HUES64 (cell line): ENCODE measurements at regions not wholly inside any gene's neighbourhood (a gene's known extent, or its start where the extent isn't known, plus 50 kb on each side); places are given as distances from the start of the nearest gene placed in this dataset.

ENCODE experiments used
- H3K27ac ChIP-seq: 2 replicates; pipeline ENCODE4 v1.7.0; 2013; ENCODE audit warnings: low read depth, low read length, inconsistent platforms
- H3K27me3 ChIP-seq: 2 replicates; pipeline ENCODE4 v1.6.1; 2013; ENCODE audit warnings: mild to moderate bottlenecking, low read length; ENCODE audit not compliant: insufficient read depth
- H3K36me3 ChIP-seq: 2 replicates; pipeline ENCODE4 v1.6.1; 2013; ENCODE audit warnings: mild to moderate bottlenecking, low read length; ENCODE audit not compliant: insufficient read depth
- H3K4me1 ChIP-seq: 2 replicates; pipeline ENCODE4 v1.6.1; 2013; ENCODE audit warnings: mild to moderate bottlenecking, low read length, moderate library complexity; ENCODE audit not compliant: insufficient read depth
- H3K4me3 ChIP-seq: 2 replicates; pipeline ENCODE4 v1.5.1; 2013; ENCODE audit warnings: mild to moderate bottlenecking, low read length, moderate library complexity
- H3K9ac ChIP-seq: 2 replicates; pipeline ENCODE4 v1.6.1; 2013; ENCODE audit warnings: mild to moderate bottlenecking, low read depth, low read length
- H3K9me3 ChIP-seq: 2 replicates; pipeline ENCODE4 v1.6.1; 2013; ENCODE audit warnings: low read depth, low read length; ENCODE audit not compliant: insufficient read depth
- WGBS: fragments of 150-250, 120-280 bp; methylation state at CpG from one replicate; pipeline ENCODE4 v1.1.7; 2013; ENCODE audit warnings: missing lambda C conversion rate; 5-methylcytosine and 5-hydroxymethylcytosine counted together

GRCh38 chr7:379456-380138 is 89.6 kb downstream of the FOXL3 start:
- 12% methylated on average over 45 of the region's 45 CpGs for WGBS
- Histone ChIP-seq H3K9ac (0 out of 2 replicates have a peak overlapping the region, but pooled peaks have one; percentile 16), H3K9me3 (peaks cover 10% of the 10 kb centered on the region; the same call in 1 of the 2 replicates), H3K4me3 (peak overlapping the region; percentile 54), H3K4me1 (no peaks in the 10 kb centered on the region), H3K36me3 (no peaks in the 10 kb centered on the region), H3K27ac (no peak overlapping the region), H3K27me3 (peaks cover 22% of the 10 kb centered on the region)

- peaks cover 11% of the 10 kb centered on the region; the same call in 1 of the 2 replicates for H3K9me3 ChIP-seq
- 0 out of 2 replicates have a peak overlapping the region, but pooled peaks have one; percentile 16 for H3K9ac ChIP-seq
- no peaks in the 10 kb centered on the region for H3K4me1 ChIP-seq
- no peaks in the 10 kb centered on the region for H3K36me3 ChIP-seq
- WGBS: 11% methylated on average over 15 of the region's 15 CpGs
- H3K4me3 ChIP-seq: peak overlapping the region; percentile 54
- H3K27me3 ChIP-seq: peaks cover 22% of the 10 kb centered on the region
- no peak overlapping the region for H3K27ac ChIP-seq
Observed at GRCh38 chr7:380139-380485, 90.1 kb downstream of the FOXL3 start.

GRCh38 chr7:380711-381210 is 90.8 kb downstream of the FOXL3 start:
- WGBS: 70% methylated on average over 8 of the region's 8 CpGs
- Histone ChIP-seq H3K9me3 (peaks cover 11% of the 10 kb centered on the region; the same call in 1 of the 2 replicates), H3K4me1 (no peaks in the 10 kb centered on the region)

GRCh38 chr7:381211-382042 is 91.5 kb downstream of the FOXL3 start:
- Histone ChIP-seq H3K27ac (no peak overlapping the region), H3K4me3 (no peak overlapping the region), H3K9ac (no peak overlapping the region), H3K36me3 (no peaks in the 10 kb centered on the region), H3K4me1 (no peaks in the 10 kb centered on the region), H3K9me3 (peaks cover 11% of the 10 kb centered on the region; the same call in 1 of the 2 replicates), H3K27me3 (peaks cover 22% of the 10 kb centered on the region)
- WGBS: 89% methylated on average over 23 of the region's 23 CpGs

More at GRCh38 chr7:380711-381210, 90.8 kb downstream of the FOXL3 start:
- H3K27me3 ChIP-seq: peaks cover 22% of the 10 kb centered on the region
- no peak overlapping the region for H3K4me3 ChIP-seq
- no peak overlapping the region for H3K27ac ChIP-seq
- no peak overlapping the region for H3K9ac ChIP-seq
- no peaks in the 10 kb centered on the region for H3K36me3 ChIP-seq

GRCh38 chr7:382043-382400 is 92.1 kb downstream of the FOXL3 start:
- peaks cover 11% of the 10 kb centered on the region; the same call in 1 of the 2 replicates for H3K9me3 ChIP-seq
- no peaks in the 10 kb centered on the region for H3K36me3 ChIP-seq
- no peaks in the 10 kb centered on the region for H3K4me1 ChIP-seq
- H3K27me3 ChIP-seq: peaks cover 22% of the 10 kb centered on the region
- H3K4me3 ChIP-seq: no peak overlapping the region
- WGBS: 73% methylated on average over 5 of the region's 5 CpGs
- H3K27ac ChIP-seq: no peak overlapping the region
- H3K9ac ChIP-seq: no peak overlapping the region

- Histone ChIP-seq H3K27me3 (0 out of 2 replicates have a peak, but pooled peaks cover 3% of the 10 kb centered on the region), H3K36me3 (no peaks in the 10 kb centered on the region), H3K9ac (no peak overlapping the region), H3K27ac (no peak overlapping the region), H3K4me3 (no peak overlapping the region), H3K9me3 (peaks cover 11% of the 10 kb centered on the region; the same call in 1 of the 2 replicates), H3K4me1 (no peaks in the 10 kb centered on the region)
- 95% methylated on average over 11 of the region's 11 CpGs for whole genome bisulfite sequencing
Observed at GRCh38 chr7:386385-386784, 96.4 kb downstream of the FOXL3 start.

GRCh38 chr7:387132-388022 is 97.4 kb downstream of the FOXL3 start:
- H3K36me3 ChIP-seq: no peaks in the 10 kb centered on the region
- H3K4me1 ChIP-seq: no peaks in the 10 kb centered on the region
- peaks cover 11% of the 10 kb centered on the region; the same call in 1 of the 2 replicates for H3K9me3 ChIP-seq
- no peak overlapping the region for H3K9ac ChIP-seq
- no peak overlapping the region for H3K4me3 ChIP-seq
- WGBS: 95% methylated on average over 35 of the region's 35 CpGs
- no peak overlapping the region for H3K27ac ChIP-seq
- H3K27me3 ChIP-seq: 0 out of 2 replicates have a peak, but pooled peaks cover 3% of the 10 kb centered on the region

GRCh38 chr7:388023-388960 is 98.3 kb downstream of the FOXL3 start:
- H3K27me3 ChIP-seq: 0 out of 2 replicates have a peak, but pooled peaks cover under 1% of the 10 kb centered on the region
- H3K9me3 ChIP-seq: peaks cover 18% of the 10 kb centered on the region
- no peak overlapping the region for H3K9ac ChIP-seq
- no peak overlapping the region for H3K4me3 ChIP-seq
- no peaks in the 10 kb centered on the region for H3K36me3 ChIP-seq
- no peaks in the 10 kb centered on the region for H3K4me1 ChIP-seq
- no peak overlapping the region for H3K27ac ChIP-seq
- 91% methylated on average over 40 of the region's 40 CpGs for WGBS

- Histone ChIP-seq H3K9me3 (peaks cover 13% of the 10 kb centered on the region), H3K9ac (no peak overlapping the region), H3K27me3 (no peaks in the 10 kb centered on the region), H3K4me1 (no peaks in the 10 kb centered on the region), H3K36me3 (no peaks in the 10 kb centered on the region), H3K4me3 (no peak overlapping the region), H3K27ac (no peak overlapping the region)
- WGBS: 94% methylated on average over 31 of the region's 31 CpGs
Observed at GRCh38 chr7:388961-389701, 99.2 kb downstream of the FOXL3 start.
